Heart right ventricle (tissue), 16 donors: ENCODE measurements at regions not wholly inside any gene's neighbourhood (a gene's known extent, or its start where the extent isn't known, plus 50 kb on each side); places are given as distances from the start of the nearest gene placed in this dataset.

Experiments used
- ATAC-seq, 8 donors: fragments of 200-7000 bp; cut with Tn5 transposase; one replicate each; pipeline ENCODE4 v1.9.1; 2020; ENCODE audit warnings: mild to moderate bottlenecking in 8 of 8, moderate library complexity in 8 of 8, moderate number of reproducible peaks in 1 of 8
- DNase-seq, 2 donors: peaks; one replicate each; pipeline ENCODE4 v3.0.0-alpha.2; 2020
- H3K27ac ChIP-seq, 10 donors: fragments of 200-600 bp; sonication (generic) in 2 of 10; one replicate each; pipeline versions ENCODE4 v1.5.0 to v1.8.0; 2020 to 2022; ENCODE audit warnings: mild to moderate bottlenecking in 3 of 10
- H3K27me3 ChIP-seq, 7 donors: fragments of 200-600 bp; one replicate each; pipeline ENCODE4 v1.8.0; 2021 to 2022; ENCODE audit warnings: mild to moderate bottlenecking in 2 of 7
- H3K36me3 ChIP-seq, 9 donors: fragments of 200-600 bp; sonication (generic) in 1 of 9; one replicate each; pipeline versions ENCODE4 v1.5.0 to v1.8.0; 2020 to 2022; ENCODE audit warnings: mild to moderate bottlenecking in 2 of 9
- H3K4me1 ChIP-seq, 9 donors: fragments of 200-600 bp; sonication (generic) in 1 of 9; one replicate each; pipeline versions ENCODE4 v1.5.0 to v1.8.0; 2020 to 2022; ENCODE audit warnings: mild to moderate bottlenecking in 4 of 9
- H3K4me3 ChIP-seq, 10 donors: fragments of 200-600 bp; sonication (generic) in 2 of 10; one replicate each; pipeline versions ENCODE4 v1.5.0 to v1.8.0; 2020 to 2022; ENCODE audit warnings: mild to moderate bottlenecking in 7 of 10, moderate library complexity in 2 of 10
- H3K9me3 ChIP-seq, 11 donors: fragments of 200-600 bp in 10 of 11; sonication (generic) in 2 of 11; one replicate each; pipeline versions ENCODE4 v1.5.0 to v1.8.0; 2013 to 2022; ENCODE audit warnings: mild to moderate bottlenecking in 2 of 11, control low read depth in 1 of 11, moderate library complexity in 1 of 11
- WGBS, 2 donors: extraction: QIAGEN DNeasy Blood & Tissue Kit; methylation state at CpG; one replicate each; pipeline ENCODE4 v1.1.7; 2013; ENCODE audit warnings: inconsistent platforms in 1 of 2; 5-methylcytosine and 5-hydroxymethylcytosine counted together
- intact Hi-C, 10 donors: fragments of 100-400 bp; cut with DNase I; formaldehyde crosslinking; loops; one replicate each; pipeline versions ENCODE4 v1.11.1 to v1.14.2; 2022
- TF ChIP-seq, protein P1 (sequence below), 9 donors: fragments of 200-600 bp; sonication (generic) in 2 of 9; IDR thresholded peaks; one replicate each; pipeline versions ENCODE4 v1.5.0 to v1.8.0; 2021 to 2022; ENCODE audit warnings: antibody characterized with exemption in 9 of 9, mild to moderate bottlenecking in 5 of 9, moderate library complexity in 1 of 9
- donor health status: Arrhythmogenic right ventricular cardiomyopathy.
- donor health status: ischemic (EF 13 %, LVEDD 7.1; RV severe dilation, severe dysfunction).
- donor health status: healthy with polysubstance abuse.
- donor health status: DM: no; HTN: yes; CAD: no.
- donor health status: DM: no; HTN: no; CAD: no.
- donor health status: ischemic (EF 25% LVEDD 6.9; RV normal size, moderate dysfunction).
- donor health status: ischemic (EF 25% LVEDD 5.7; RV mildly dilated, moderate dysfunction).
- donor health status: healthy.
- donor health status: DM: yes; HTN: yes; CAD: no.
- donor health status: Ischemic cardiomyopathy.
- donor health status: ischemic (EF 35%, LVEDD 5.7; RV mildly dilated, moderate dysfunction).
- donor health status: nonischemic (EF 11% LVEDD 7.7; RV severe dilation, severe dysfunction).
- donor health status: DM: yes; HTN: yes; CAD: no.
- donor health status: PGD.
- donor health status: ischemic (EF 29% LVEDD 5.4; RV normal size, mild dysfunction).
- donor health status: nonischemic (EF 23%, LVEDD 6.1; RV moderate dilation, normal function).

DNA sequence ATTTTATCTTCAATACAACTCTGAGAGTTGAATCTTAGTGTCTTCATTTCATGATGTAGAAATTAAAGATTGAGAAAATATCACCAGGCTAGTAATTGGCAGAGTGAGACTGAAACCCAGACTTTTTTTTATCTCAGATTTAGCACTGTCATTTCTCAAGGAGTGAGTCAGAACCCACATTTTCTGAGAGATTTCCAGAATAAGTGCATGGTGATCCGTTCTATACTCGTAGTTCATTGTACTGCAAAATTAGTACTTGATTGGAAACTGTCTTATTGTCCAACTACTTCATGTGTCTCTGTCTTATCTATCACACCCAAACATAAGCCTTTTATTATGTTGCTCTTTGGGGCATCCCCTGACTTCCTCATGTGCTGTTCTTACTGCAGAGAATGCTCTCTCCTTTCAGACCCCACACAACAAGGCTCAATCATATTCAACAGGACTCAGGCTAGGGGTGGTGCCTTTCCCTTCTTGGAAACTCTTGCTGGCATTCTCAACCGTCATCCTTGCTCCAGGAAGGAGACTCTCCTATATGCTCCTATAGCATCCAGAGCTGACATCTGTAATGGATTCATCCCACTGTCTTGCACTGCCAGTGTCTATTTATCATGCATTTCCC, 76.7 kb upstream of the BLID start:
- Histone ChIP-seq H3K36me3 (no peaks in the 10 kb centered on the region), H3K4me1 (peaks cover 0 to 29% (median 13%) of the 10 kb centered on the region in 9 donors), H3K4me3 (no peak overlapping the region), H3K9me3 (no peaks in the 10 kb centered on the region), H3K27me3 (no peaks in the 10 kb centered on the region), H3K27ac (peak overlapping the region in 2 of 10 donors; percentile 7 to 43)
- no peak for ATAC-seq
- no peak for DNase-seq
- TF ChIP-seq, protein P1, sequence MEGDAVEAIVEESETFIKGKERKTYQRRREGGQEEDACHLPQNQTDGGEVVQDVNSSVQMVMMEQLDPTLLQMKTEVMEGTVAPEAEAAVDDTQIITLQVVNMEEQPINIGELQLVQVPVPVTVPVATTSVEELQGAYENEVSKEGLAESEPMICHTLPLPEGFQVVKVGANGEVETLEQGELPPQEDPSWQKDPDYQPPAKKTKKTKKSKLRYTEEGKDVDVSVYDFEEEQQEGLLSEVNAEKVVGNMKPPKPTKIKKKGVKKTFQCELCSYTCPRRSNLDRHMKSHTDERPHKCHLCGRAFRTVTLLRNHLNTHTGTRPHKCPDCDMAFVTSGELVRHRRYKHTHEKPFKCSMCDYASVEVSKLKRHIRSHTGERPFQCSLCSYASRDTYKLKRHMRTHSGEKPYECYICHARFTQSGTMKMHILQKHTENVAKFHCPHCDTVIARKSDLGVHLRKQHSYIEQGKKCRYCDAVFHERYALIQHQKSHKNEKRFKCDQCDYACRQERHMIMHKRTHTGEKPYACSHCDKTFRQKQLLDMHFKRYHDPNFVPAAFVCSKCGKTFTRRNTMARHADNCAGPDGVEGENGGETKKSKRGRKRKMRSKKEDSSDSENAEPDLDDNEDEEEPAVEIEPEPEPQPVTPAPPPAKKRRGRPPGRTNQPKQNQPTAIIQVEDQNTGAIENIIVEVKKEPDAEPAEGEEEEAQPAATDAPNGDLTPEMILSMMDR (IDR thresholded peaks at IDR 0.05), result no peak
- intact Hi-C loops, result no loop called here
- 73 to 85% methylated on average over 3 of the region's 3 CpGs for WGBS, 2 donors

DNA sequence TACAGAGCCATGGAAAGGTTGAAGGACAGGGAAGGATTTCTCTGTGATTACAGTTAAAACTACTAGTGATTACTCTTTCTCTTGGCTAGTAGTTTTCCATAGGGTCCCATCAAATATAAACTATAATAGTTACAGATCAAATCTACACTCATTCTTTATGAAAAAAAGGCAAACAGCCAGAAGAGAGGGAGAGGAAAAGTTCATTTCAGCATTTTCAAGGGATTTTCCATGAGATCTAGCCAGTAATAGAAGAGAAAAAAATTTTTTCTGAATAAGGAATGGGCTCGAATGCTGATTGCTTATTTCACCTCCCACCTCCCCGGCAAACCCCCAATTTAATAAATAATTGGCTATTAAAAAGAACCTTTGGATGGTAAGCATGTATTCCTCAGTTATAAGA, 74.8 kb upstream of the BLID start:
- intact Hi-C loops, result no loop called here
- TF ChIP-seq, protein P1 (IDR thresholded peaks at IDR 0.05), result no peak
- 86 to 92% methylated on average over 2 of the region's 2 CpGs for WGBS, 2 donors
- no peaks in the 10 kb centered on the region for H3K27me3 ChIP-seq
- no peak for DNase-seq
- H3K36me3 ChIP-seq, result no peaks in the 10 kb centered on the region
- H3K27ac ChIP-seq, result peak overlapping the region in 1 of 10 donors; percentile 49
- peaks cover 0 to 19% (median 7%) of the 10 kb centered on the region in 9 donors for H3K4me1 ChIP-seq
- H3K4me3 ChIP-seq, result no peak overlapping the region
- no peak for ATAC-seq
- peaks cover 0 to 12% (median 0%) of the 10 kb centered on the region in 11 donors for H3K9me3 ChIP-seq

DNA sequence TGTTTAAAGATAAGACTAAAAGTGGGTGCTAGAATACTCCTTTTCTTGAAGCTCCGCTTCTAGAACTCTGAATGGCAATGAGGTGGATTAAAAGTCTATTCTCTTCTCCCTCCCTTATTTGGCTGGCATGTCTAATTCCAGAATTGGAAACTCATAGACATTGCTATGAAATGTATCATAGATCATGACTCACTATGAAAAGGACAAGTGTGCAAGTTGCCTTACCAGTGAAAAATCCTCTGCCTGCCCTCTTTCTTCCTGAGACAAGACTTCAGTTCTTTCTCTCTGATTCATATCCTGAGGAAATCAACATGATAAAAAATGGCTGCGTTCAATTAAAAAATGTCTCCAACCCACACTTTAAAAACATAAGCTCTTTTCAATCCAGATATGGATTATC, 73.2 kb upstream of the BLID start:
- ATAC-seq (peak; percentile 47 to 89 (median 80)), DNase-seq (no peak)
- no peaks in the 10 kb centered on the region for H3K27me3 ChIP-seq
- intact Hi-C loops, result loop anchor here in 1 of 10 donors (10.0 kb wide), 1 partner anchor 64 kb away; no protein-coding TSS in a partner anchor
- peak overlapping the region in 8 of 10 donors; percentile 30 to 70 (median 54) for H3K27ac ChIP-seq
- H3K36me3 ChIP-seq, result no peaks in the 10 kb centered on the region
- 56 to 68% methylated on average over 2 of the region's 2 CpGs for WGBS, 2 donors
- H3K4me3 ChIP-seq, result no peak overlapping the region
- H3K4me1 ChIP-seq, result peaks cover 0 to 19% (median 7%) of the 10 kb centered on the region in 9 donors
- H3K9me3 ChIP-seq, result peaks cover 0 to 24% (median 0%) of the 10 kb centered on the region in 11 donors
- TF ChIP-seq, protein P1 (IDR thresholded peaks at IDR 0.05), result no peak

DNA sequence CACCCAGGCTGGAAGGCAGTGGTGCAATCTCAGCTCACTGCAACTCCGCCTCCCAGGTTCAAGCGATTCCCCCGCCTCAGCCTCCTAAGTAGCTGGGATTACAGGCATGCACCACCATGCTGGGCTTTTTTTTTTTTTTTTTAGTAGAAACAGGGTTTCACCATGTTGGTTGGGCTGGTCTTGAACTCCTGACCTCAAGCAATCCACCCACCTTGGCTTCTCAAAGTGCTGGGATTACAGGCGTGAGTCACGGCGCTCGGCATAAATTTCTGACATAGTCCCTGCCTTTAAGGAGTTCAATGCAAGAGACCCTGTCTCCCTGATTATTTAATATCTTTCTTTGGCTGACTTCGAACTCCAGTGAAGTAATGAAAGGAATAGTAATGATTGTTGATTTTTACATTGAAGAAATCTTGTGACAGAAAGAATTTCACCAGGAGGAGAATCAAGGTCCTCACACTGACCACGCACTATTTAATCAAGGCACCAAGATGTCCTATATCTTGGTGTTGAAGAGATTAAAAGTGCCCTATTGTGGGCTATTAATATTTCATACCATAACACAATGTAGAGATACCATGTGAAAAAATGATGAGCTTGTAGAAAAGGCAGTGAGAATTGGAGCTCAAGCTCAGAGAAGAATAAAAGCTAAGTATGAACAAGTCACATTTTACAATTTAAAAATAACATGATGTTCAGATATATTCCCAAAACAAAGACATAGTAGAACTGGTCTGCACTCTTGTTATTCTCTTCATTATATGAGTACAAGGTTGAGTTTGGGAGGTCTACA, 71.6 kb upstream of the BLID start:
- ATAC-seq (no peak), DNase-seq (no peak)
- TF ChIP-seq, protein P1 (IDR thresholded peaks at IDR 0.05), result no peak
- WGBS, 2 donors, result 96 to 98% methylated on average over 9 of the region's 9 CpGs
- H3K4me1 ChIP-seq, result peaks cover 0 to 19% (median 7%) of the 10 kb centered on the region in 9 donors
- no peaks in the 10 kb centered on the region for H3K27me3 ChIP-seq
- no peak overlapping the region for H3K4me3 ChIP-seq
- intact Hi-C loops, result loop anchor here in 1 of 10 donors (10.0 kb wide), 1 partner anchor 63 kb away; no protein-coding TSS in a partner anchor
- peak overlapping the region in 3 of 10 donors; percentile 3 to 70 (median 49) for H3K27ac ChIP-seq
- H3K9me3 ChIP-seq, result peaks cover 0 to 24% (median 0%) of the 10 kb centered on the region in 11 donors
- no peaks in the 10 kb centered on the region for H3K36me3 ChIP-seq
